HepG2 (cell line): ENCODE measurements at regions not wholly inside any gene's neighbourhood (a gene's known extent, or its start where the extent isn't known, plus 50 kb on each side); places are given as distances from the start of the nearest gene placed in this dataset.
"Not testable (repeated sequence)": the region's sequence is repeated elsewhere in the genome, so short reads cannot be mapped to it uniquely, and the experiment has no call there.

Experiments
- HHEX ChIP-seq: IDR thresholded peaks from 2 replicates; pipeline ENCODE4 v1.6.1; 2016; ENCODE audit warnings: control low read depth
- HNF4G ChIP-seq, 2 experiments: sonication (generic) in 1 of 2; formaldehyde crosslinking in 1 of 2; IDR thresholded peaks; 2 replicates each; pipeline versions ENCODE4 v1.4.0 to v1.6.1; 2011 to 2020; ENCODE audit warnings: borderline replicate concordance in 2 of 2, low read depth in 2 of 2, mild to moderate bottlenecking in 2 of 2, low read length in 1 of 2, missing genetic modification reagents in 1 of 2, moderate library complexity in 1 of 2
- KDM6A ChIP-seq: IDR thresholded peaks from 2 replicates; pipeline ENCODE4 v1.6.1; 2016; ENCODE audit warnings: low read depth
- MEF2D ChIP-seq: sonication (generic); formaldehyde crosslinking; IDR thresholded peaks from 2 replicates; pipeline ENCODE4 v1.5.1; 2020; ENCODE audit warnings: mild to moderate bottlenecking, missing genetic modification reagents
- MEIS2 ChIP-seq: sonication (generic); formaldehyde crosslinking; IDR thresholded peaks from 2 replicates; pipeline ENCODE4 v1.9.0; 2021; ENCODE audit warnings: mild to moderate bottlenecking, missing genetic modification reagents
- MTA1 ChIP-seq: sonication (generic); formaldehyde crosslinking; IDR thresholded peaks from 2 replicates; pipeline ENCODE4 v1.4.0; 2020; ENCODE audit warnings: missing genetic modification reagents, mild to moderate bottlenecking, borderline replicate concordance
- NR2C2 ChIP-seq: sonication (generic); formaldehyde crosslinking; IDR thresholded peaks from 2 replicates; pipeline ENCODE4 v1.4.0; 2020; ENCODE audit warnings: missing genetic modification reagents, mild to moderate bottlenecking, moderate library complexity, borderline replicate concordance
- NR2F6 ChIP-seq, 2 experiments: IDR thresholded peaks; 2 replicates each; pipeline ENCODE4 v1.6.1; 2016; ENCODE audit warnings: antibody characterized with exemption in 1 of 2, mild to moderate bottlenecking in 1 of 2
- ONECUT2 ChIP-seq: sonication (generic); formaldehyde crosslinking; IDR thresholded peaks from 2 replicates; pipeline ENCODE4 v1.4.0; 2020; ENCODE audit warnings: missing genetic modification reagents
- SOX6 ChIP-seq, 2 experiments: fragments of 450-650 bp in 1 of 2; sonication (generic) in 1 of 2; formaldehyde crosslinking in 1 of 2; IDR thresholded peaks; 2 replicates each; pipeline versions ENCODE4 v1.4.0 to v1.6.1; 2017 to 2020; ENCODE audit warnings: antibody characterized with exemption in 1 of 2, mild to moderate bottlenecking in 1 of 2, missing genetic modification reagents in 1 of 2
- ZBTB7B ChIP-seq: sonication (generic); formaldehyde crosslinking; IDR thresholded peaks from 2 replicates; pipeline ENCODE4 v1.4.0; 2020; ENCODE audit warnings: missing genetic modification reagents
- ZEB1 ChIP-seq: IDR thresholded peaks from 2 replicates; pipeline ENCODE4 v1.6.1; 2012; ENCODE audit warnings: mild to moderate bottlenecking, low read depth, inconsistent platforms; ENCODE audit not compliant: insufficient replicate concordance
- ZFX ChIP-seq: sonication (generic); formaldehyde crosslinking; IDR thresholded peaks from 2 replicates; pipeline ENCODE4 v1.4.0; 2020; ENCODE audit warnings: mild to moderate bottlenecking, low read depth, missing genetic modification reagents, moderate library complexity
- ZNF333 ChIP-seq: sonication (generic); formaldehyde crosslinking; IDR thresholded peaks from 2 replicates; pipeline ENCODE4 v1.4.0; 2020; ENCODE audit warnings: mild to moderate bottlenecking, missing genetic modification reagents, borderline replicate concordance
- ZNF556 ChIP-seq: sonication (generic); formaldehyde crosslinking; IDR thresholded peaks from 2 replicates; pipeline ENCODE4 v1.4.0; 2020; ENCODE audit warnings: mild to moderate bottlenecking, missing genetic modification reagents, borderline replicate concordance
- TF ChIP-seq, protein P1 (sequence below): sonication (generic); IDR thresholded peaks from 2 replicates; pipeline ENCODE4 v1.6.1; 2016; ENCODE audit warnings: low read depth, borderline replicate concordance
- TF ChIP-seq, protein P2 (sequence below): IDR thresholded peaks from 2 replicates; pipeline ENCODE4 v1.4.0; 2020; ENCODE audit warnings: mild to moderate bottlenecking, missing genetic modification reagents

DNA sequence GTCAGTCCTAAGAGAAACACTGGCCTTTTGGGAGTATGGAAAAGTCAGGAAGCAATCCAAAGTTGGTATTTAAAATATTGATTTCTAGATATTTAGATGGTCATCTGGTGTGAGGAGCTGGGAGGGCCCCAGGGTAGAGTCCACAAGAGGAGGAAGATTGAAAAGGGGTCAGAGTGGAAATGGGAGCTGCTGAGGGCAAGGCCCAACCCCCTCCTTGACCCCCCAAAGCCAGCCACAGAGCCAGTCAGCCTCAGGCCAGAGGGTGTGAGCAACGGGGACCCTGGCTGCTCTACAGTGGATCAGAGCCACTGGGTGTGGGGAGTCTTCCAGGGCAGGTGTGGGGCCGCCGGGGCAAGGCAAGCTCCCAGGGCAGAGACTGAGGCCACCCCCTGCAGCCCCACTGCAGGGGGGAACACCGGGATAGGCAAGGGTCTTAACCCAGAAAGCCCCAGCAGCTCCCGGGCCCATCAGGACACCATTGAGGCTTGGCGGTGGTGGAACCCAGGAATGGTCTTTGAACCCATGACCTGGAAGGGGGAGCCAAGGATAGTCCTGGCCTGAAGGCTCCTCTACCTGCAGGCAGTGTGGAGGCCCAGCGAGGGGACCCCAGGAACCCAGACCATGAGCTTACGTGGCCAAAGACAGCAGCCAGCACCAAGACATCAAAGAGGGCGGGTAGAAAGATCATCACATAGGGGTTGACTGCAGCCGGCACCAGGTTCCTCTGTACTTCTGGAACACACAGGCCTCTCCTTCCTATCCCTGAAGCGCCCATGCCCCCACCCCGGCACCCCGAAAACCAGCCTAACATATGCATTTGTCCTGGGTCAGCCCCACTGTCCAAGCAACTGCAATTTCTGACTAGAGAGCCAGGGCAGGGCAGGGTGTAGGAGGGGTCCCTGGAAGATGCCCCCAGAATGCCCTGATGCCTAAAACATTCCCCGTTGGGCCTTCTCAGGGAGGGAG, 51.3 kb upstream of the CSPG4 start (continued):
- TF ChIP-seq NR2F6 (IDR thresholded peaks at IDR 0.05) (peak; percentile 49; the same call in 1 of the 2 replicates), NR2F6 (CRISPR knock-in tag; IDR thresholded peaks at IDR 0.05) (0 out of 2 replicates have a peak, but pooled peaks have one; percentile 12), KDM6A (CRISPR knock-in tag) (peak; percentile 59), HNF4G (IDR thresholded peaks at IDR 0.05; ENCODE audit: borderline replicate concordance, low read depth, low read length) (peak; percentile 26; the same call in 1 of the 2 replicates), ZBTB7B (CRISPR knock-in tag) (0 out of 2 replicates have a peak, but pooled peaks have one; percentile 35), SOX6 (CRISPR knock-in tag; IDR thresholded peaks at IDR 0.05) (peak; percentile 50; the same call in 1 of the 2 replicates), MEF2D (CRISPR knock-in tag) (peak; percentile 52; the same call in 1 of the 2 replicates), NR2C2 (CRISPR knock-in tag) (peak; percentile 53; the same call in 1 of the 2 replicates), ZNF333 (peak; percentile 88; the same call in 1 of the 2 replicates), ZFX (CRISPR knock-in tag) (peak; percentile 47), HHEX (0 out of 2 replicates have a peak, but pooled peaks have one; percentile 22), ZNF556 (CRISPR knock-in tag) (peak; percentile 71; the same call in 1 of the 2 replicates), ONECUT2 (CRISPR knock-in tag) (peak; percentile 84), MEIS2 (CRISPR knock-in tag) (0 out of 2 replicates have a peak, but pooled peaks have one; percentile 46), MTA1 (CRISPR knock-in tag) (peak; percentile 65; the same call in 1 of the 2 replicates), ZEB1 (peak; percentile 37)
- not testable (repeated sequence) for TF ChIP-seq HNF4G (CRISPR knock-in tag; IDR thresholded peaks at IDR 0.05; ENCODE audit: borderline replicate concordance, low read depth); SOX6 (IDR thresholded peaks at IDR 0.05)
- TF ChIP-seq, protein P1, sequence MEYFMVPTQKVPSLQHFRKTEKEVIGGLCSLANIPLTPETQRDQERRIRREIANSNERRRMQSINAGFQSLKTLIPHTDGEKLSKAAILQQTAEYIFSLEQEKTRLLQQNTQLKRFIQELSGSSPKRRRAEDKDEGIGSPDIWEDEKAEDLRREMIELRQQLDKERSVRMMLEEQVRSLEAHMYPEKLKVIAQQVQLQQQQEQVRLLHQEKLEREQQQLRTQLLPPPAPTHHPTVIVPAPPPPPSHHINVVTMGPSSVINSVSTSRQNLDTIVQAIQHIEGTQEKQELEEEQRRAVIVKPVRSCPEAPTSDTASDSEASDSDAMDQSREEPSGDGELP: peak; percentile 58
- TF ChIP-seq, protein P2, sequence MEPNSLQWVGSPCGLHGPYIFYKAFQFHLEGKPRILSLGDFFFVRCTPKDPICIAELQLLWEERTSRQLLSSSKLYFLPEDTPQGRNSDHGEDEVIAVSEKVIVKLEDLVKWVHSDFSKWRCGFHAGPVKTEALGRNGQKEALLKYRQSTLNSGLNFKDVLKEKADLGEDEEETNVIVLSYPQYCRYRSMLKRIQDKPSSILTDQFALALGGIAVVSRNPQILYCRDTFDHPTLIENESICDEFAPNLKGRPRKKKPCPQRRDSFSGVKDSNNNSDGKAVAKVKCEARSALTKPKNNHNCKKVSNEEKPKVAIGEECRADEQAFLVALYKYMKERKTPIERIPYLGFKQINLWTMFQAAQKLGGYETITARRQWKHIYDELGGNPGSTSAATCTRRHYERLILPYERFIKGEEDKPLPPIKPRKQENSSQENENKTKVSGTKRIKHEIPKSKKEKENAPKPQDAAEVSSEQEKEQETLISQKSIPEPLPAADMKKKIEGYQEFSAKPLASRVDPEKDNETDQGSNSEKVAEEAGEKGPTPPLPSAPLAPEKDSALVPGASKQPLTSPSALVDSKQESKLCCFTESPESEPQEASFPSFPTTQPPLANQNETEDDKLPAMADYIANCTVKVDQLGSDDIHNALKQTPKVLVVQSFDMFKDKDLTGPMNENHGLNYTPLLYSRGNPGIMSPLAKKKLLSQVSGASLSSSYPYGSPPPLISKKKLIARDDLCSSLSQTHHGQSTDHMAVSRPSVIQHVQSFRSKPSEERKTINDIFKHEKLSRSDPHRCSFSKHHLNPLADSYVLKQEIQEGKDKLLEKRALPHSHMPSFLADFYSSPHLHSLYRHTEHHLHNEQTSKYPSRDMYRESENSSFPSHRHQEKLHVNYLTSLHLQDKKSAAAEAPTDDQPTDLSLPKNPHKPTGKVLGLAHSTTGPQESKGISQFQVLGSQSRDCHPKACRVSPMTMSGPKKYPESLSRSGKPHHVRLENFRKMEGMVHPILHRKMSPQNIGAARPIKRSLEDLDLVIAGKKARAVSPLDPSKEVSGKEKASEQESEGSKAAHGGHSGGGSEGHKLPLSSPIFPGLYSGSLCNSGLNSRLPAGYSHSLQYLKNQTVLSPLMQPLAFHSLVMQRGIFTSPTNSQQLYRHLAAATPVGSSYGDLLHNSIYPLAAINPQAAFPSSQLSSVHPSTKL (CRISPR knock-in tag): peak; percentile 28; the same call in 1 of the 2 replicates
